HG03039 (cell line): ENCODE measurements at regions not wholly inside any gene's neighbourhood (a gene's known extent, or its start where the extent isn't known, plus 50 kb on each side); places are given as distances from the start of the nearest gene placed in this dataset.

Experiments
- ATAC-seq: cut with Tn5 transposase; IDR thresholded peaks from one replicate; pipeline ENCODE4 v1.9.1; 2021; ENCODE audit warnings: mild to moderate bottlenecking, moderate library complexity; ENCODE audit not compliant: unreplicated experiment

DNA sequence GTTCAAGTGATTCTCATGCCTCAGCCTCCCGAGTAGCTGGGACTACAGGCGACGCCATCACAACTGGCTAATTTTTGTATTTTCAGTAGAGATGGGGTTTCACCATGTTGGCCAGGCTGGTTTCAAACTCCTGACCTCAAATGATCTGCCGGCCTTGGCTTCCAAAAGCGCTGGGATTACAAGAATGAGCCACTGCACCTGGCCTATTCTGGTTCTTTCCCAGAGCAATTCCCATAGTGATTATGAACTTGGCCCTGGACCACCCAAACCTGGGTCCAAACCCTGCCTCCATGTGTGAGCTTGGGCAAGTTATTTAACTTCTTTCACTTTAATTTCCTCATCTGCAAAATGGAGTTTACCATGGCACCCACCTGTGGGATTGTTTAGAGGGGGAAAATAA, 61.5 kb upstream of the HEPHL1 start:
- no peak for ATAC-seq

DNA sequence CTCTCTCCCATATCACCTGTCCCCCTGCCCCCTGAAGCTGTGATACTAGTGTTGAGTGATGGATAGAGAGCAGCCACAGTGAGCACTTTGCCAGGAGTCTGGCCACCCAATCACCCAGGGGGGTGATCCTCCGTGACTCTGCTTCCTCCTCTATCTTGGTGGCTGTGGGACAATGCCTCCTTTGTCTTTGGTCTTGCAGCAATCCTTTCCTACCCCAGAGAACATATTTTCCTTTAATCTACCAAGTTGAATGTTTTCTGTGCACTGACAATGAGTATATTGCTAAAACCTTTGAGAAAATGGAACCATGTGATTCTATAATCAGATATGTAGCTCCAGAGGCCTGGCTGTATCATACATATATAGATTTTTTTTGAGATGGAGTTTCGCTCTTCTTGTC, 58.1 kb upstream of the HEPHL1 start:
- ATAC-seq: no peak

DNA sequence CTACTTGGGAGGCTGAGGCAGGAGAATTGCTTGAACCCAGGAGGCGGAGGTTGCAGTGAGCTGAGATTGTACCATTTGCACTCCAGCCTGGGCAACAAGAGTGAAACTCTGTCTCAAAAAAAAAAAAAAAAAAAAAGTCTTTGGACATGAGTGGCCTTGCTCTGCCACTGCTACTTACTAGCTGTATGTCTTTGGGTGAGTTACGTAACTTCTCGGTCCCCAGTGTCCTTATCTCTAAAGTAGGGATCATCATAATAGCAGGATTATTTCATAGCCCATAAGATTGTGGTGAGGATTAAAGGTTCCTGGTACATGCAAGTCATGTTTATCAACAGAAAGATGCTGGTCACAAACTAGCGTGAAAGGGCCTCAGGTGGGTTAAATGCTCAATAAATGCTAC, 53.9 kb upstream of the HEPHL1 start:
- ATAC-seq: no peak

DNA sequence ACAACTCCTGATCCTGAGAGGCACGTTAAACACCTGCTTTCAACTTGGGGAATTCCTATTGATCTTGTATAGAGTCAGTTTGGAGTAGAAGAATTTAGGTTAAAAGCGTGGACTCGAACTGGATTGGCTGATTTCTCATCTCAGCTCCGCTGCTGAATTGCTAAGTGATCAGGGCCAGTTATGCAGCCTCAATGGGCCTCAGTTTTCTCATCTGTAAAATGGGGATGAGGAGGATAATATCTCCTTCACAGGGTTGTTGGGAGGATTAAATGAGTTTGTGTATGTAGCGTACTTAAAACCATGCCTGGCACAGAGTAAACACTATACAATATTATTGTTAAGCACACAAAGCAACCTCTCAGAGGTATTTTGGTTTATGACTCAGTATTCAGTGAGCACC, 53.2 kb upstream of the HEPHL1 start:
- ATAC-seq: no peak

DNA sequence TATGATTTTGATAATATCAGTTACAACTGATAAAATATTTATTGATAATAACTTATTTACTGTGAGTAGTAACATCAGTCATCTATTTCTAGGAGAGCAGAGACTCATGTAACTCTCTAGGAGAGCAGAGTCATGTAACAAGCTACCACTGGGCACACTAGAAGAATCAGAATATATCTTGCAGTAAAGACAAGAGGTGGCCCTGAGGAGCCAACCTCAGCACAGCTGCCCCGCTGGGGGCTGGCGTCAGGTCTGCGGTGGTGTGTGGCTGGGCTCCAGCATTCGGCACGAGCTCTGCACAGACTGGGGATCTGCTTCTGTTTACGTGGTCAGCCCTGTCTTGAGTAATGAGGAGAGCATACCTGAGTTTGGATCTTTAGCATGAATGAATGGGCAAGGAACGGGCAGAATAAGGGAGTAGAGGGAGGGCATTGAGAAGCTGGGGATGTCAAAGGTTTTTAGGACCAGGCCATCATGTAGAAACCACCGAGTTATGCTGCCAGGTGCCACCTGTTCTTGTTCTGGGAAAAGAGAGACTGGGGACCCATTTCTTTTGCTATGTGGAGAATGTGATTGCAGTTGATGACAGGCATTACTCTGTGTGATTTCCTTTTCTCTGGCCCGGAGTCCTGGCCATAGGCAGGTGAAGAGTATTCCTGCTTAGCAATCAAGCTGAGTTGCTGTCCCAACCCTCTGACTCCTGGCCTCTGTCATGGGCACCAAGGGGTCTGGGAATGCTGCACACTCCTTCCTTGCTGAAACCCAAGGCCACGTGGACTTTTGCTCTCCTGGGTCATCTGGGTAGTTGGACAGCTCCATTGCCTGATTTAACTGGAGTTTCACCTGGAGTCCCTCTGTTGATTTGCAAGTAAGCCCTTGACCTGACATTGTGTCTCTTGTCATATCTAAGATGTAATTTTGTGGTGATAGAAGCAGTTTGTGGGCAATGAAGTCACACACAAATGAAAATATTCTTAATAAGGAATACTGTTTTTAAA, 50.9 kb upstream of the HEPHL1 start:
- ATAC-seq: no peak
